Keratinocyte (primary cell): ENCODE measurements at regions not wholly inside any gene's neighbourhood (a gene's known extent, or its start where the extent isn't known, plus 50 kb on each side); places are given as distances from the start of the nearest gene placed in this dataset.

ENCODE experiments used
- DNase-seq: peaks from one replicate; pipeline ENCODE4 v3.0.0-alpha.2; 2011; ENCODE audit warnings: low read depth, missing footprints, low spot score
- FAIRE-seq: peaks from 2 replicates; lab custom pipeline; 2011; peaks lifted over from hg19 to GRCh38; lab: Jason Lieb, UNC
- H2AFZ ChIP-seq: 2 replicates; pipeline ENCODE4 v1.6.0; 2012; ENCODE audit warnings: low read length, control low read depth, inconsistent platforms; ENCODE audit not compliant: control insufficient read depth
- H3K27ac ChIP-seq: 2 replicates; pipeline ENCODE4 v1.5.1; 2011; ENCODE audit warnings: low read length; ENCODE audit not compliant: control insufficient read depth, insufficient read depth
- H3K27me3 ChIP-seq: 3 replicates; pipeline ENCODE4 v1.6.0; 2011; ENCODE audit warnings: low read length; ENCODE audit not compliant: control insufficient read depth, insufficient read depth; ENCODE audit errors: extremely low read depth
- H3K36me3 ChIP-seq, 2 experiments: 2 replicates in 1 of 2; 3 replicates in 1 of 2; pipeline ENCODE4 v1.5.1; 2011; ENCODE audit warnings: low read length in 2 of 2, mild to moderate bottlenecking in 1 of 2; ENCODE audit not compliant: control insufficient read depth in 2 of 2, insufficient read depth in 2 of 2; ENCODE audit errors: extremely low read depth in 1 of 2
- H3K4me1 ChIP-seq: 3 replicates; pipeline ENCODE4 v1.5.1; 2011; ENCODE audit warnings: low read length; ENCODE audit not compliant: control insufficient read depth, insufficient read depth; ENCODE audit errors: extremely low read depth
- H3K4me2 ChIP-seq: 3 replicates; pipeline ENCODE4 v1.6.0; 2011; ENCODE audit warnings: low read depth, low read length; ENCODE audit not compliant: control insufficient read depth, insufficient read depth; ENCODE audit errors: extremely low read depth
- H3K4me3 ChIP-seq, 3 experiments: fragments of 200-600 bp in 1 of 3; sonication (generic) in 1 of 3; 2 replicates in 2 of 3; 3 replicates in 1 of 3; pipeline ENCODE4 v1.5.1; 2011 to 2016; ENCODE audit warnings: low read length in 3 of 3, mild to moderate bottlenecking in 3 of 3, control low read depth in 2 of 3, inconsistent platforms in 1 of 3, low read depth in 1 of 3, mixed read lengths in 1 of 3, mixed run types in 1 of 3, moderate library complexity in 1 of 3; ENCODE audit not compliant: control insufficient read depth in 2 of 3, insufficient read depth in 2 of 3; ENCODE audit errors: extremely low read depth in 1 of 3
- H3K79me2 ChIP-seq: 2 replicates; pipeline ENCODE4 v1.6.0; 2012; ENCODE audit warnings: low read length; ENCODE audit not compliant: control insufficient read depth, insufficient read depth
- H3K9ac ChIP-seq: 3 replicates; pipeline ENCODE4 v1.6.0; 2011; ENCODE audit warnings: low read length; ENCODE audit not compliant: control insufficient read depth, insufficient read depth; ENCODE audit errors: extremely low read depth
- H3K9me1 ChIP-seq: 3 replicates; pipeline ENCODE4 v1.6.0; 2011; ENCODE audit warnings: low read length; ENCODE audit not compliant: control insufficient read depth, insufficient read depth; ENCODE audit errors: extremely low read depth
- H3K9me3 ChIP-seq: 2 replicates; pipeline ENCODE4 v1.5.1; 2012; ENCODE audit warnings: low read depth, low read length; ENCODE audit not compliant: control insufficient read depth
- H4K20me1 ChIP-seq: 3 replicates; pipeline ENCODE4 v1.6.0; 2011; ENCODE audit warnings: low read length; ENCODE audit not compliant: control insufficient read depth, insufficient read depth; ENCODE audit errors: extremely low read depth
- CTCF ChIP-seq, 3 experiments: IDR thresholded peaks in 1 of 3; conservative IDR thresholded peaks in 1 of 3; optimal IDR thresholded peaks in 1 of 3; 2 replicates in 2 of 3; 3 replicates in 1 of 3; pipeline versions ENCODE3 to v1.5.1; 2011; ENCODE audit warnings: low read length in 3 of 3, mild to moderate bottlenecking in 3 of 3, moderate library complexity in 2 of 3, control low read depth in 1 of 3, inconsistent platforms in 1 of 3; ENCODE audit not compliant: insufficient read depth in 2 of 3; ENCODE audit errors: extremely low read depth in 1 of 3
- EZH2 ChIP-seq: IDR thresholded peaks from one replicate; pipeline ENCODE4 v1.6.1; 2012; ENCODE audit warnings: inconsistent platforms, mild to moderate bottlenecking, low read length, moderate library complexity
- dilution Hi-C: fragments of 300-500 bp; cut with MboI; formaldehyde crosslinking; loops from one replicate; pipeline ENCODE4 v1.7.0; 2020; ENCODE audit warnings: low sequenced_read_pairs; ENCODE audit not compliant: extremely low pct_ligation_motif_present

GRCh38 chr11:29781268-29781667, 235.6 kb downstream of the KCNA4 start:
- TF ChIP-seq CTCF (optimal IDR thresholded peaks at IDR 0.05 in 1 of 3, IDR thresholded peaks at IDR 0.05 in 1 of 3, conservative IDR thresholded peaks at IDR 0.05 in 1 of 3; ENCODE audit: extremely low read depth in 1 of 3, insufficient read depth in 2 of 3, low read length in 3 of 3) (no peak), EZH2 (no peak)
- H3K27ac ChIP-seq: no peak overlapping the region
- H3K79me2 ChIP-seq: no peaks in the 10 kb centered on the region
- H3K36me3 ChIP-seq: no peaks in the 10 kb centered on the region
- DNase-seq (no peak), FAIRE-seq (no peak)
- no peak overlapping the region for H3K4me2 ChIP-seq
- H4K20me1 ChIP-seq: no peaks in the 10 kb centered on the region
- H3K9ac ChIP-seq: no peak overlapping the region
- no peaks in the 10 kb centered on the region for H3K9me1 ChIP-seq
- no peaks in the 10 kb centered on the region for H3K4me1 ChIP-seq
- no peak overlapping the region for H2AFZ ChIP-seq
- no peaks in the 10 kb centered on the region for H3K27me3 ChIP-seq
- dilution Hi-C loops: no loop called here
- H3K9me3 ChIP-seq: no peaks in the 10 kb centered on the region
- H3K4me3 ChIP-seq: no peak overlapping the region

- Histone ChIP-seq H3K9ac (no peak overlapping the region), H3K4me1 (no peaks in the 10 kb centered on the region), H3K79me2 (no peaks in the 10 kb centered on the region), H3K4me2 (no peak overlapping the region), H2AFZ (no peak overlapping the region), H3K36me3 (no peaks in the 10 kb centered on the region), H3K27ac (no peak overlapping the region), H4K20me1 (no peaks in the 10 kb centered on the region), H3K9me3 (no peaks in the 10 kb centered on the region), H3K9me1 (no peaks in the 10 kb centered on the region), H3K27me3 (no peaks in the 10 kb centered on the region), H3K4me3 (no peak overlapping the region)
- dilution Hi-C loops: no loop called here
- FAIRE-seq (no peak), DNase-seq (no peak)
- TF ChIP-seq EZH2 (no peak), CTCF (optimal IDR thresholded peaks at IDR 0.05 in 1 of 3, IDR thresholded peaks at IDR 0.05 in 1 of 3, conservative IDR thresholded peaks at IDR 0.05 in 1 of 3; ENCODE audit: extremely low read depth in 1 of 3, insufficient read depth in 2 of 3, low read length in 3 of 3) (no peak)
These were observed 236.1 kb downstream of the KCNA4 start for GRCh38 chr11:29780756-29781155.
